H1 (cell line): ENCODE measurements at regions not wholly inside any gene's neighbourhood (a gene's known extent, or its start where the extent isn't known, plus 50 kb on each side); places are given as distances from the start of the nearest gene placed in this dataset.

Source experiments
- E2F6 ChIP-seq: IDR thresholded peaks from 2 replicates; pipeline ENCODE4 v1.6.1; 2012; ENCODE audit warnings: inconsistent platforms
- FOSL1 ChIP-seq: IDR thresholded peaks from 2 replicates; pipeline ENCODE4 v1.6.1; 2011; ENCODE audit warnings: mild to moderate bottlenecking, low read depth, low read length, moderate library complexity; ENCODE audit not compliant: insufficient read depth
- SP2 ChIP-seq: IDR thresholded peaks from 2 replicates; pipeline ENCODE4 v1.6.1; 2012; ENCODE audit warnings: mild to moderate bottlenecking, low read length, inconsistent platforms
- TEAD4 ChIP-seq: IDR thresholded peaks from 2 replicates; pipeline ENCODE4 v1.6.1; 2012; ENCODE audit warnings: low read depth, low read length, inconsistent platforms, mixed read lengths
- TF ChIP-seq, protein P1 (sequence below): IDR thresholded peaks from 2 replicates; pipeline ENCODE4 v1.6.1; 2011; ENCODE audit warnings: low read depth, mild to moderate bottlenecking, low read length; ENCODE audit not compliant: insufficient read depth

- TF ChIP-seq E2F6: no peak
- no peak for TF ChIP-seq SP2
- TF ChIP-seq, protein P1, sequence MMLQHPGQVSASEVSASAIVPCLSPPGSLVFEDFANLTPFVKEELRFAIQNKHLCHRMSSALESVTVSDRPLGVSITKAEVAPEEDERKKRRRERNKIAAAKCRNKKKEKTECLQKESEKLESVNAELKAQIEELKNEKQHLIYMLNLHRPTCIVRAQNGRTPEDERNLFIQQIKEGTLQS: no peak
- TF ChIP-seq TEAD4: no peak
- no peak for TF ChIP-seq FOSL1
- TF ChIP-seq, all 59 proteins: peak for 0
Observed at GRCh38 chr2:217250013-217250524, 390.2 kb upstream of the TNP1 start (continued).
